OCI-LY7 (cell line): ENCODE measurements at regions not wholly inside any gene's neighbourhood (a gene's known extent, or its start where the extent isn't known, plus 50 kb on each side); places are given as distances from the start of the nearest gene placed in this dataset.

ENCODE experiments used
- EZH2phosphoT487 ChIP-seq: fragments of 200-600 bp; sonication (generic); IDR thresholded peaks from 2 replicates; pipeline ENCODE4 v1.6.1; 2018; ENCODE audit warnings: low read depth, borderline replicate concordance, mild to moderate bottlenecking, mixed run types, antibody characterized with exemption, low read length, moderate library complexity, mixed read lengths
- TF ChIP-seq, protein P1 (sequence below): fragments of 200-600 bp; sonication (generic); conservative IDR thresholded peaks from 2 replicates; pipeline ENCODE4 v1.5.1; 2014; ENCODE audit warnings: mild to moderate bottlenecking, antibody characterized with exemption, low read length, moderate library complexity, mixed read lengths

DNA sequence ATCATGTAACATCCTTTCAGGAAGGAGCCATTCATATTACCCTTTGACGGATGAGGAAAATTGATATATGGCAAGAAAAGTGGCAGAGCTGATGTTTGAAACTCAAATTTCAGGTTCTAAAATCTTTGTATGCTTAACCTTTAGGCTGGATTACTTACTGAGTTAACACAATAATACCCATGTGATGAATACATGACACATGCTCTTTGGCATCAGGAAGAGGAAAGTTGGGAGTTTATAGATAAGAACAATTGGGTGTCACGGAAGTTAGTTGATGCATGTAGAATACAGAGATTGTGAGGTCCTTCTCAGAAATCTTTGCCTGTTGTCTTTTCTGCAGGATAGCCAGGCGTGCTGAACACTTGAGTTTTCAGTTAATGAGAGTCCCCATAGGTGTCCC, 572.1 kb upstream of the POM121L12 start:
- TF ChIP-seq, protein P1, sequence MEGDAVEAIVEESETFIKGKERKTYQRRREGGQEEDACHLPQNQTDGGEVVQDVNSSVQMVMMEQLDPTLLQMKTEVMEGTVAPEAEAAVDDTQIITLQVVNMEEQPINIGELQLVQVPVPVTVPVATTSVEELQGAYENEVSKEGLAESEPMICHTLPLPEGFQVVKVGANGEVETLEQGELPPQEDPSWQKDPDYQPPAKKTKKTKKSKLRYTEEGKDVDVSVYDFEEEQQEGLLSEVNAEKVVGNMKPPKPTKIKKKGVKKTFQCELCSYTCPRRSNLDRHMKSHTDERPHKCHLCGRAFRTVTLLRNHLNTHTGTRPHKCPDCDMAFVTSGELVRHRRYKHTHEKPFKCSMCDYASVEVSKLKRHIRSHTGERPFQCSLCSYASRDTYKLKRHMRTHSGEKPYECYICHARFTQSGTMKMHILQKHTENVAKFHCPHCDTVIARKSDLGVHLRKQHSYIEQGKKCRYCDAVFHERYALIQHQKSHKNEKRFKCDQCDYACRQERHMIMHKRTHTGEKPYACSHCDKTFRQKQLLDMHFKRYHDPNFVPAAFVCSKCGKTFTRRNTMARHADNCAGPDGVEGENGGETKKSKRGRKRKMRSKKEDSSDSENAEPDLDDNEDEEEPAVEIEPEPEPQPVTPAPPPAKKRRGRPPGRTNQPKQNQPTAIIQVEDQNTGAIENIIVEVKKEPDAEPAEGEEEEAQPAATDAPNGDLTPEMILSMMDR, result no peak
- TF ChIP-seq EZH2phosphoT487, result no peak
